HepG2 (cell line): ENCODE measurements at regions not wholly inside any gene's neighbourhood (a gene's known extent, or its start where the extent isn't known, plus 50 kb on each side); places are given as distances from the start of the nearest gene placed in this dataset.

Experiments used
- CBX1 ChIP-seq: IDR thresholded peaks from one replicate; pipeline ENCODE4 v1.6.1; 2016; ENCODE audit warnings: antibody characterized with exemption, low read depth
- ETV5 ChIP-seq: IDR thresholded peaks from 2 replicates; pipeline ENCODE4 v1.6.1; 2018; ENCODE audit warnings: missing biosample characterization, missing genetic modification reagents, inconsistent platforms, borderline replicate concordance
- FOXA1 ChIP-seq, 2 experiments: fragments of 450-650 bp in 1 of 2; sonication (generic) in 1 of 2; formaldehyde crosslinking in 1 of 2; IDR thresholded peaks; 2 replicates each; pipeline versions ENCODE4 v1.4.0 to v1.6.1; 2016 to 2020; ENCODE audit warnings: missing genetic modification reagents in 1 of 2
- FOXM1 ChIP-seq: sonication (generic); formaldehyde crosslinking; IDR thresholded peaks from 2 replicates; pipeline ENCODE4 v1.5.0; 2020; ENCODE audit warnings: missing genetic modification reagents
- ZBTB20 ChIP-seq: sonication (generic); formaldehyde crosslinking; IDR thresholded peaks from 2 replicates; pipeline ENCODE4 v1.8.1; 2023; ENCODE audit warnings: missing genetic modification reagents, low read depth, mild to moderate bottlenecking, borderline replicate concordance
- ZBTB38 ChIP-seq: sonication (generic); formaldehyde crosslinking; IDR thresholded peaks from 2 replicates; pipeline ENCODE4 v1.5.1; 2020; ENCODE audit warnings: mild to moderate bottlenecking, missing genetic modification reagents
- ZNF460 ChIP-seq: sonication (generic); formaldehyde crosslinking; IDR thresholded peaks from 2 replicates; pipeline ENCODE4 v1.5.1; 2020; ENCODE audit warnings: missing genetic modification reagents, mild to moderate bottlenecking, borderline replicate concordance

DNA sequence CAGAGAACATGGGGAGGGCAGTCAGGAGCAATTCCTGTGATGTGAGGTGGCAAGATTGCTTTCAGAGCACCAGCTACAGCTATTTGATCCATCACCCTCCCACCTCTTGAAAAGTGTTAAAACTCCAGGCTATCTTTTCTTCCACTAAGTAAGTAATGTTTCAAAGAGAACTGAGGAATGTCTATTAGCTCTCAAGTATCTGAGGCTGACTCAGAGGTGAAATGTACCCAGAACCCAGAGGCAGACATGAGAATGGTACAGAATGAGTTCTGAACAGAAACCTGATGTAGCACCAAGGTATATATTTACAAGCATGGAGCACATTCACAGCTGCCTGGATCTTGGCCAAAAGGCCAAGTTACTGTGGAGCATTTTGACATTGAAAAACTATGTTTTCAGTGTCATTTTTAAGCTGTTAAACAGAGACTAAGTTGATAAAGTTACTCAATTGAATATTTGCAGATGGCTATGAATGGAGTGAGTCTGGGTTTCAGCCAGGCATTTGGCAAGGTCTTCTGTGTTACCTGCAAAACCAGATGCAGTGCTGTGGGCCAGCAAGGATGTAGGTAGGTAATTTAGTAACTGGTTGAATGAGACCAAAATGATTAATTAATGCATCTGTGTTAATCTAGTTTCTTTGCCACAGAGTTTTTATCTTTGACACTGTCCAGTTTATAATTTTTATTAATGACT lies 227.7 kb upstream of the CD96 start:
- TF ChIP-seq ETV5 (CRISPR knock-in tag) (no peak), ZNF460 (no peak), ZBTB20 (CRISPR knock-in tag) (no peak), ZBTB38 (no peak), FOXM1 (CRISPR knock-in tag) (no peak), CBX1 (no peak), FOXA1 (IDR thresholded peaks at IDR 0.05) (no peak), FOXA1 (CRISPR knock-in tag; IDR thresholded peaks at IDR 0.05) (no peak)
